ENCODE measurements at regions not wholly inside any gene's neighbourhood (a gene's known extent, or its start where the extent isn't known, plus 50 kb on each side); places are given as distances from the start of the nearest gene placed in this dataset.

- H2BK20ac ChIP-seq (ENCODE audit: low read depth, low read length), result no peak overlapping the region
- no peak overlapping the region for H4K8ac ChIP-seq (ENCODE audit: low read depth in 2 of 2, low read length in 2 of 2)
- no peak overlapping the region for H3K18ac ChIP-seq (ENCODE audit: low read depth, low read length)
- no peaks in the 10 kb centered on the region for H3K4me1 ChIP-seq (ENCODE audit: control insufficient read depth, insufficient read depth, low read length)
- no peak overlapping the region for H2AK5ac ChIP-seq (ENCODE audit: low read depth, low read length)
- dilution Hi-C loops (cut with HindIII; ENCODE audit: low sequenced_read_pairs, unreplicated experiment), result no loop called here
- no peak overlapping the region for H3K9ac ChIP-seq (ENCODE audit: low read depth, low read length)
- no peaks in the 10 kb centered on the region for H3K9me3 ChIP-seq (ENCODE audit: control insufficient read depth, insufficient read depth, low read length)
- BruUV-seq (replicated peaks), result no TSS peak
- no peak overlapping the region for H4K91ac ChIP-seq (ENCODE audit: insufficient read depth, low read depth, low read length)
- no peak overlapping the region for H3K14ac ChIP-seq (replicated peaks; ENCODE audit: low read depth, low read length)
- H4K5ac ChIP-seq (ENCODE audit: low read depth, low read length), result no peak overlapping the region
- H2AFZ ChIP-seq (replicated peaks; ENCODE audit: low read length, poor library complexity), result no peak overlapping the region
- no peaks in the 10 kb centered on the region for H4K20me1 ChIP-seq (ENCODE audit: insufficient read depth, low read length)
- no peak overlapping the region for H3K4ac ChIP-seq (ENCODE audit: low read depth, low read length)
- no peaks in the 10 kb centered on the region for H3K9me1 ChIP-seq (ENCODE audit: insufficient read depth, low read length)
- H3K36me3 ChIP-seq (ENCODE audit: control insufficient read depth, insufficient read depth, low read length), result no peaks in the 10 kb centered on the region
- ChIA-PET POLR2A (ENCODE audit: unreplicated experiment) (no interaction called here), CTCF (no interaction called here)
- no peak overlapping the region for H3K4me2 ChIP-seq (ENCODE audit: low read depth, low read length)
- no peak overlapping the region for H3K4me3 ChIP-seq (ENCODE audit: insufficient read depth, low read depth, low read length)
- no peak for DNase-seq
- no peak overlapping the region for H2BK15ac ChIP-seq (ENCODE audit: low read depth, low read length)
- no peak for TF ChIP-seq NFE2L2 (IDR thresholded peaks at IDR 0.05; ENCODE audit: low read depth, low read length)
- TF ChIP-seq USF2 (IDR thresholded peaks at IDR 0.05; ENCODE audit: low read depth, low read length), result no peak
- TF ChIP-seq RAD21 (IDR thresholded peaks at IDR 0.05; ENCODE audit: low read length), result no peak
- TF ChIP-seq FOS (IDR thresholded peaks at IDR 0.05; ENCODE audit: low read depth, low read length), result no peak
- TF ChIP-seq, protein P1, sequence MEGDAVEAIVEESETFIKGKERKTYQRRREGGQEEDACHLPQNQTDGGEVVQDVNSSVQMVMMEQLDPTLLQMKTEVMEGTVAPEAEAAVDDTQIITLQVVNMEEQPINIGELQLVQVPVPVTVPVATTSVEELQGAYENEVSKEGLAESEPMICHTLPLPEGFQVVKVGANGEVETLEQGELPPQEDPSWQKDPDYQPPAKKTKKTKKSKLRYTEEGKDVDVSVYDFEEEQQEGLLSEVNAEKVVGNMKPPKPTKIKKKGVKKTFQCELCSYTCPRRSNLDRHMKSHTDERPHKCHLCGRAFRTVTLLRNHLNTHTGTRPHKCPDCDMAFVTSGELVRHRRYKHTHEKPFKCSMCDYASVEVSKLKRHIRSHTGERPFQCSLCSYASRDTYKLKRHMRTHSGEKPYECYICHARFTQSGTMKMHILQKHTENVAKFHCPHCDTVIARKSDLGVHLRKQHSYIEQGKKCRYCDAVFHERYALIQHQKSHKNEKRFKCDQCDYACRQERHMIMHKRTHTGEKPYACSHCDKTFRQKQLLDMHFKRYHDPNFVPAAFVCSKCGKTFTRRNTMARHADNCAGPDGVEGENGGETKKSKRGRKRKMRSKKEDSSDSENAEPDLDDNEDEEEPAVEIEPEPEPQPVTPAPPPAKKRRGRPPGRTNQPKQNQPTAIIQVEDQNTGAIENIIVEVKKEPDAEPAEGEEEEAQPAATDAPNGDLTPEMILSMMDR (conservative IDR thresholded peaks at IDR 0.05; ENCODE audit: low read depth, low read length), result no peak
- TF ChIP-seq RCOR1 (IDR thresholded peaks at IDR 0.05; ENCODE audit: insufficient replicate concordance, low read length), result no peak
- no peak for TF ChIP-seq MAZ (IDR thresholded peaks at IDR 0.05; ENCODE audit: borderline replicate concordance, low read depth, low read length)
- TF ChIP-seq MXI1 (IDR thresholded peaks at IDR 0.05; ENCODE audit: borderline replicate concordance, low read depth, low read length), result no peak
- no peak for TF ChIP-seq SMC3 (IDR thresholded peaks at IDR 0.05; ENCODE audit: low read depth, low read length)
- TF ChIP-seq POLR2A (IDR thresholded peaks at IDR 0.05; ENCODE audit: low read depth, low read length), result no peak
- no peak overlapping the region for H3K23ac ChIP-seq (ENCODE audit: low read depth, low read length)
- ATAC-seq (ENCODE audit: low read depth), result no peak
- no peak overlapping the region for H2BK120ac ChIP-seq (ENCODE audit: low read depth, low read length)
- no peak overlapping the region for H2AK9ac ChIP-seq (replicated peaks; ENCODE audit: low read depth, low read length, poor library complexity)
- no peaks in the 10 kb centered on the region for H3K79me1 ChIP-seq (ENCODE audit: low read depth in 1 of 2, low read length in 2 of 2)
- H2BK5ac ChIP-seq (ENCODE audit: low read depth, low read length, poor library complexity, severe bottlenecking), result no peak overlapping the region
- H3K27ac ChIP-seq (ENCODE audit: insufficient read depth, low read length), result no peak overlapping the region
- in situ Hi-C loops (cut with MboI; ENCODE audit: low sequenced_read_pairs), result no loop called here
- intact Hi-C loops (cut with micrococcal nuclease), result no loop called here
- no peak overlapping the region for H3K56ac ChIP-seq (ENCODE audit: extremely low read depth, insufficient read depth, low read length)
- H3K27me3 ChIP-seq (ENCODE audit: control insufficient read depth, insufficient read depth, low read length), result no peaks in the 10 kb centered on the region
- WGBS, 2 experiments (ENCODE audit: extremely low coverage in 2 of 2, insufficient read length in 1 of 2), result no CpG with 5 or more reads among the region's 2 CpGs
These were observed 427.3 kb upstream of the CHORDC1 start for GRCh38 chr11:90650153-90650552.

Data from IMR-90 (cell line).